GM12872 (cell line): ENCODE measurements at regions not wholly inside any gene's neighbourhood (a gene's known extent, or its start where the extent isn't known, plus 50 kb on each side); places are given as distances from the start of the nearest gene placed in this dataset.

Experiments used
- CTCF ChIP-seq: IDR thresholded peaks from 3 replicates; pipeline ENCODE4 v1.5.1; 2011; ENCODE audit warnings: low read depth, mild to moderate bottlenecking, low read length, moderate library complexity; ENCODE audit not compliant: insufficient read depth

DNA sequence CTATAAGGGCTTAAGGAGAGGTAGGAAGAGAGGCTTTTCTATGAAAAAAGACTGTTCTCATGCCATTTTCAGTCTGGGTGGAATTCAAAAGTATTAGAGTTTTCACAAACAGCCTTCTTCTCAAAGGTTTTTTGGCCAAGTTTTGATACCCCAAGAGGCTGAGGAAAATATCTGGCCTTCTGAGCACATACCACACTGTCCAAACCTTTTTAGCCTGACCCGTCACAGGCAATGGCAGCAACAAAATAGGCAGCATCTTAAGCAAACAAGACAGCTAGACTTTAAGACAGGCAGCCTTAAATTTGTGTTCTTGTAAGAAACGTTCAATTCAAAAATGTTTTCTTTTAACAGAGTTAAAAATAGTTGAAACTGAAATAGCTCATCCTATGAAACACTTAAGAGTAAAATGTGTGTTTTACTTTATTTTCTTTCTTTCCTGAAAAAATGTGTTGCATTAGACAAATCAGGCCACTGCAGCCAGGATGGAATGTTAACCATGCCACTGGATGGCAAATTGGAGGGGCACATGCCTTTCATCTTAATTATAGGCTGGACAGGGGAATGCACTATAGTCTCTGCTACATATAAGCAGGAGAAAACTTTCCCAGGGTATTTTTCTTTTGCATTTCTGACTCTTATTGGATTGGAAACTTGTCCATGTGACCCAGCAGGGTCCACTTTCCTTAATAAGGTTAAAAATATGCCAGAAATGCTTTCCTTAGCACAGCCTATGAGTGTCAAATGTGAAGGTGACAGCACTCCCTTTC, 315.0 kb downstream of the TGFB2 start:
- TF ChIP-seq CTCF, result no peak

DNA sequence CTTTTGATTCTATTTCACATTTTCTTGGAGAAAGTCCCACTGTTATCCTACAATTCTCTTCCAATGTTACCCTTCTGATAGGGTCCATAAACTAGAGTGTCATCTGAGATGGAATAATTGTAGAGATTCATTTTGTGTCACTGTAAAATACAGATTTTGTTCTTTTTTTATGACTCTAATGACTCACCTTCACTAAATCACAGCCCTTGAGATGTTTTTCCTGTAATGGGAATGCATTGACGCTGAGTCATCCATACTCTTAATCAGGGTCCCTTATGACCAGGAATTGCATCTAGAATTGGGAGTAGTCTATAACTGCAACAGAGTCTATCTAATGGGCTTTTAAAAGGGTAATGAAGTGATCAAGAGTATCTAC, 315.5 kb downstream of the TGFB2 start:
- TF ChIP-seq CTCF, result no peak

DNA sequence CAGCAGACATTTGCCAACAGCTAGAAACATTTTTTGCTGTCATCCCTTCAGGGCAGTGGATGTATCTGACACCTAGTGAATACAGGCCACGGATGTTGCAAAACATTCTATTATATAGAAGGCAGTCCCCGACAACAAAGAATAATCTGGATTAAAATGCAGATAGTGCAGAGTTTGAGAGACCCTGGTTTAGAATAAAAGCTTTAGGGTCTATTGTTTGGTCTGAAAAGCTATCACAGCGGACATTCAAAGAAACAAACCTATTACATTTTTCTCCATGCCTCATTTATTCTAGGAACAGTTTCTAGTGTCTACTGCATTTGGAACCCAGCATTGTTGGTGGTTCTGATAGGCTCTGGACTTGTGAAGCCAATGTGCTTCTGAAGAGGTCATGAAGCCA, 316.3 kb downstream of the TGFB2 start:
- no peak for TF ChIP-seq CTCF

GRCh38 chr1:218664385-218665170, 319.4 kb downstream of the TGFB2 start:
- no peak for TF ChIP-seq CTCF

GRCh38 chr1:218665221-218665620, 320.1 kb downstream of the TGFB2 start:
- TF ChIP-seq CTCF, result no peak

GRCh38 chr1:218666263-218666662, 321.1 kb downstream of the TGFB2 start:
- no peak for TF ChIP-seq CTCF

GRCh38 chr1:218667781-218668516, 322.8 kb downstream of the TGFB2 start:
- no peak for TF ChIP-seq CTCF
